ENCODE measurements at regions not wholly inside any gene's neighbourhood (a gene's known extent, or its start where the extent isn't known, plus 50 kb on each side); places are given as distances from the start of the nearest gene placed in this dataset.

- H3K27ac Mint-ChIP-seq = no peak overlapping the region
- H3K9me3 ChIP-seq (ENCODE audit: control insufficient read depth in 1 of 2, low read length in 2 of 2) = no peaks in the 10 kb centered on the region
- no peak overlapping the region for H3K27ac ChIP-seq (ENCODE audit: low read depth, low read length)
- DNase-seq = no peak
- H3K27me3 ChIP-seq (ENCODE audit: insufficient read depth, low read length) = no peaks in the 10 kb centered on the region
- intact Hi-C loops (cut with micrococcal nuclease) = no loop called here
- H3K4me1 ChIP-seq (ENCODE audit: insufficient read depth, low read length) = no peaks in the 10 kb centered on the region
- CTCF ChIA-PET (ENCODE audit: partially characterized antibody) = no interaction called here
- POLR2A ChIA-PET (ENCODE audit: partially characterized antibody) = no interaction called here
- H3K4me3 ChIP-seq (ENCODE audit: low read length in 2 of 2) = no peak overlapping the region
- no peaks in the 10 kb centered on the region for H3K36me3 ChIP-seq (ENCODE audit: insufficient read depth, low read length)
- peaks cover 0 to 2% (median 0%) of the 10 kb centered on the region in 8 donors for H3K9me3 Mint-ChIP-seq
- H3K4me3 Mint-ChIP-seq = no peak overlapping the region
- peaks cover 0 to 1% of the 10 kb centered on the region in 2 donors for H3K27me3 Mint-ChIP-seq
- no peaks in the 10 kb centered on the region for H3K4me1 Mint-ChIP-seq
- no peaks in the 10 kb centered on the region for H3K36me3 Mint-ChIP-seq
Measured at GRCh38 chrX:10341309-10341708, 184.5 kb downstream of the CLCN4 start.

GRCh38 chrX:10350221-10350620 is 193.4 kb downstream of the CLCN4 start:
- Mint-ChIP-seq H3K27me3 (no peaks in the 10 kb centered on the region), H3K27ac (no peak overlapping the region), H3K4me1 (no peaks in the 10 kb centered on the region), H3K36me3 (no peaks in the 10 kb centered on the region), H3K4me3 (no peak overlapping the region), H3K9me3 (peaks cover 0 to 9% (median under 1%) of the 10 kb centered on the region in 8 donors)
- Histone ChIP-seq H3K9me3 (ENCODE audit: control insufficient read depth in 1 of 2, low read length in 2 of 2) (no peaks in the 10 kb centered on the region), H3K4me1 (ENCODE audit: insufficient read depth, low read length) (no peaks in the 10 kb centered on the region), H3K36me3 (ENCODE audit: insufficient read depth, low read length) (no peaks in the 10 kb centered on the region), H3K27ac (ENCODE audit: low read depth, low read length) (no peak overlapping the region), H3K27me3 (ENCODE audit: insufficient read depth, low read length) (no peaks in the 10 kb centered on the region), H3K4me3 (ENCODE audit: low read length in 2 of 2) (no peak overlapping the region)
- CTCF ChIA-PET (ENCODE audit: partially characterized antibody) = no interaction called here
- intact Hi-C loops (cut with micrococcal nuclease) = no loop called here
- POLR2A ChIA-PET (ENCODE audit: partially characterized antibody) = no interaction called here
- no peak for DNase-seq

- Histone ChIP-seq H3K27me3 (ENCODE audit: insufficient read depth, low read length) (no peaks in the 10 kb centered on the region), H3K9me3 (ENCODE audit: control insufficient read depth in 1 of 2, low read length in 2 of 2) (no peaks in the 10 kb centered on the region), H3K36me3 (ENCODE audit: insufficient read depth, low read length) (no peaks in the 10 kb centered on the region), H3K27ac (ENCODE audit: low read depth, low read length) (no peak overlapping the region), H3K4me1 (ENCODE audit: insufficient read depth, low read length) (no peaks in the 10 kb centered on the region), H3K4me3 (ENCODE audit: low read length in 2 of 2) (no peak overlapping the region)
- ChIA-PET POLR2A (ENCODE audit: partially characterized antibody) (no interaction called here), CTCF (ENCODE audit: partially characterized antibody) (no interaction called here)
- DNase-seq = no peak
- Mint-ChIP-seq H3K4me1 (no peaks in the 10 kb centered on the region), H3K27me3 (no peaks in the 10 kb centered on the region), H3K9me3 (peaks cover 0 to 9% (median under 1%) of the 10 kb centered on the region in 8 donors), H3K36me3 (no peaks in the 10 kb centered on the region), H3K4me3 (no peak overlapping the region), H3K27ac (no peak overlapping the region)
- intact Hi-C loops (cut with micrococcal nuclease) = no loop called here
Measured at GRCh38 chrX:10350981-10351380, 194.2 kb downstream of the CLCN4 start.

GRCh38 chrX:10352536-10352935 is 195.8 kb downstream of the CLCN4 start:
- no peaks in the 10 kb centered on the region for H3K36me3 ChIP-seq (ENCODE audit: insufficient read depth, low read length)
- H3K4me3 Mint-ChIP-seq = no peak overlapping the region
- H3K27ac ChIP-seq (ENCODE audit: low read depth, low read length) = no peak overlapping the region
- H3K27me3 Mint-ChIP-seq = no peaks in the 10 kb centered on the region
- H3K9me3 ChIP-seq (ENCODE audit: control insufficient read depth in 1 of 2, low read length in 2 of 2) = no peaks in the 10 kb centered on the region
- no peaks in the 10 kb centered on the region for H3K27me3 ChIP-seq (ENCODE audit: insufficient read depth, low read length)
- peaks cover 0 to 5% (median 0%) of the 10 kb centered on the region in 8 donors for H3K9me3 Mint-ChIP-seq
- H3K27ac Mint-ChIP-seq = peak overlapping the region in 1 of 7 donors; percentile 11
- H3K4me1 ChIP-seq (ENCODE audit: insufficient read depth, low read length) = no peaks in the 10 kb centered on the region
- POLR2A ChIA-PET (ENCODE audit: partially characterized antibody) = no interaction called here
- H3K36me3 Mint-ChIP-seq = no peaks in the 10 kb centered on the region
- CTCF ChIA-PET (ENCODE audit: partially characterized antibody) = no interaction called here
- H3K4me1 Mint-ChIP-seq = no peaks in the 10 kb centered on the region
- intact Hi-C loops (cut with micrococcal nuclease) = no loop called here
- DNase-seq = no peak
- no peak overlapping the region for H3K4me3 ChIP-seq (ENCODE audit: low read length in 2 of 2)

GRCh38 chrX:10356979-10357378 is 200.2 kb downstream of the CLCN4 start:
- Histone ChIP-seq H3K27ac (ENCODE audit: low read depth, low read length) (no peak overlapping the region), H3K4me1 (ENCODE audit: insufficient read depth, low read length) (no peaks in the 10 kb centered on the region), H3K9me3 (ENCODE audit: control insufficient read depth in 1 of 2, low read length in 2 of 2) (no peaks in the 10 kb centered on the region), H3K4me3 (ENCODE audit: low read length in 2 of 2) (no peak overlapping the region), H3K27me3 (ENCODE audit: insufficient read depth, low read length) (no peaks in the 10 kb centered on the region), H3K36me3 (ENCODE audit: insufficient read depth, low read length) (no peaks in the 10 kb centered on the region)
- intact Hi-C loops (cut with micrococcal nuclease) = no loop called here
- no peak for DNase-seq
- ChIA-PET POLR2A (ENCODE audit: partially characterized antibody) (no interaction called here), CTCF (ENCODE audit: partially characterized antibody) (no interaction called here)
- Mint-ChIP-seq H3K4me3 (no peak overlapping the region), H3K36me3 (no peaks in the 10 kb centered on the region), H3K27me3 (no peaks in the 10 kb centered on the region), H3K9me3 (peaks cover 0 to 3% (median 0%) of the 10 kb centered on the region in 8 donors), H3K4me1 (no peaks in the 10 kb centered on the region), H3K27ac (no peak overlapping the region)

GRCh38 chrX:10358958-10359357 is 202.2 kb downstream of the CLCN4 start:
- POLR2A ChIA-PET (ENCODE audit: partially characterized antibody) = no interaction called here
- DNase-seq = no peak
- Mint-ChIP-seq H3K36me3 (no peaks in the 10 kb centered on the region), H3K27me3 (no peaks in the 10 kb centered on the region), H3K9me3 (peaks cover 0 to 3% (median 0%) of the 10 kb centered on the region in 8 donors), H3K4me3 (no peak overlapping the region), H3K4me1 (no peaks in the 10 kb centered on the region), H3K27ac (no peak overlapping the region)
- H3K27me3 ChIP-seq (ENCODE audit: insufficient read depth, low read length) = no peaks in the 10 kb centered on the region
- intact Hi-C loops (cut with micrococcal nuclease) = no loop called here
- CTCF ChIA-PET (ENCODE audit: partially characterized antibody) = no interaction called here
- H3K27ac ChIP-seq (ENCODE audit: low read depth, low read length) = no peak overlapping the region
- no peaks in the 10 kb centered on the region for H3K9me3 ChIP-seq (ENCODE audit: control insufficient read depth in 1 of 2, low read length in 2 of 2)
- H3K36me3 ChIP-seq (ENCODE audit: insufficient read depth, low read length) = no peaks in the 10 kb centered on the region
- no peak overlapping the region for H3K4me3 ChIP-seq (ENCODE audit: low read length in 2 of 2)
- no peaks in the 10 kb centered on the region for H3K4me1 ChIP-seq (ENCODE audit: insufficient read depth, low read length)

- H3K9me3 ChIP-seq (ENCODE audit: control insufficient read depth in 1 of 2, low read length in 2 of 2) = no peaks in the 10 kb centered on the region
- no peaks in the 10 kb centered on the region for H3K27me3 Mint-ChIP-seq
- no peak overlapping the region for H3K27ac ChIP-seq (ENCODE audit: low read depth, low read length)
- H3K27me3 ChIP-seq (ENCODE audit: insufficient read depth, low read length) = no peaks in the 10 kb centered on the region
- H3K4me3 ChIP-seq (ENCODE audit: low read length in 2 of 2) = no peak overlapping the region
- no peaks in the 10 kb centered on the region for H3K36me3 ChIP-seq (ENCODE audit: insufficient read depth, low read length)
- ChIA-PET POLR2A (ENCODE audit: partially characterized antibody) (no interaction called here), CTCF (ENCODE audit: partially characterized antibody) (no interaction called here)
- H3K36me3 Mint-ChIP-seq = no peaks in the 10 kb centered on the region
- H3K9me3 Mint-ChIP-seq = peaks cover 0 to 3% (median 0%) of the 10 kb centered on the region in 8 donors
- no peak for DNase-seq
- H3K4me1 ChIP-seq (ENCODE audit: insufficient read depth, low read length) = no peaks in the 10 kb centered on the region
- H3K27ac Mint-ChIP-seq = no peak overlapping the region
- intact Hi-C loops (cut with micrococcal nuclease) = no loop called here
- no peak overlapping the region for H3K4me3 Mint-ChIP-seq
- H3K4me1 Mint-ChIP-seq = no peaks in the 10 kb centered on the region
Measured at GRCh38 chrX:10360116-10360515, 203.3 kb downstream of the CLCN4 start.

- H3K9me3 ChIP-seq (ENCODE audit: control insufficient read depth in 1 of 2, low read length in 2 of 2) = no peaks in the 10 kb centered on the region
- no peaks in the 10 kb centered on the region for H3K36me3 ChIP-seq (ENCODE audit: insufficient read depth, low read length)
- Mint-ChIP-seq H3K4me3 (no peak overlapping the region), H3K9me3 (peaks cover 0 to 15% (median 4%) of the 10 kb centered on the region in 8 donors), H3K4me1 (no peaks in the 10 kb centered on the region), H3K27me3 (no peaks in the 10 kb centered on the region), H3K36me3 (no peaks in the 10 kb centered on the region), H3K27ac (no peak overlapping the region)
- CTCF ChIA-PET (ENCODE audit: partially characterized antibody) = no interaction called here
- no peak for DNase-seq
- no peak overlapping the region for H3K4me3 ChIP-seq (ENCODE audit: low read length in 2 of 2)
- H3K27ac ChIP-seq (ENCODE audit: low read depth, low read length) = no peak overlapping the region
- POLR2A ChIA-PET (ENCODE audit: partially characterized antibody) = no interaction called here
- intact Hi-C loops (cut with micrococcal nuclease) = no loop called here
- H3K27me3 ChIP-seq (ENCODE audit: insufficient read depth, low read length) = no peaks in the 10 kb centered on the region
- no peaks in the 10 kb centered on the region for H3K4me1 ChIP-seq (ENCODE audit: insufficient read depth, low read length)
Measured at GRCh38 chrX:10365532-10366265, 208.9 kb downstream of the CLCN4 start.
